ENCODE measurements at regions not wholly inside any gene's neighbourhood (a gene's known extent, or its start where the extent isn't known, plus 50 kb on each side); places are given as distances from the start of the nearest gene placed in this dataset.
A peak's percentile ranks its signal among the peaks of the same experiment; 100 is the strongest.

DNA sequence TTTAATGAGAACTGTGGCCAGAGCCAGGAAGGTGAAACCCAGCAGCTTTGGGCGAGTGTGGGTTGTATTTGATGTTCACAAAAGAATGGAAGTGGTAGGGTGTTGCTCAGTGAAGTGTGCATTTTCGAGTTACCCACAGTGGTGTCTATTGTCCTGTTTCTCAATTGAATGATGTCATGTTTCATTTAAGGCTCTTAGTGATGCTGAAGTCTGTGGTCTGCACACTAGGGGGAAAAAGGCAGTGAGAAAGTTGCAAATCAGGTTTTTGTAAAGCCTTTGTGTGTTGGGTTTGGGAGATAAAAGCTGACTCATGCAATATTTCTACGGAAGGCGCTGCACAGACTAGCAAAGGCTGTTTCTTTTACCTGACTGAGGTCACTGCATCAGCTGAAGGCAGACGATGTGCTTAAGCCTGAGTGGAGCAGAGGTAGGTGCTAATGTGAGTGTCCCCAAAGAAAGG lies 121.1 kb downstream of the PLEKHG1 start (continued):
- TF ChIP-seq EZH2 (IDR thresholded peaks at IDR 0.05; ENCODE audit: borderline replicate concordance, control insufficient read depth, low read depth, low read length) (no peak), TBL1XR1 (IDR thresholded peaks at IDR 0.05; ENCODE audit: low read depth, low read length) (peak; percentile 80), POLR2AphosphoS5 (IDR thresholded peaks at IDR 0.05; ENCODE audit: low read length) (no peak), BMI1 (IDR thresholded peaks at IDR 0.05; ENCODE audit: borderline replicate concordance) (peak; percentile 63; the same call in 1 of the 2 replicates), BCL11A (IDR thresholded peaks at IDR 0.05; ENCODE audit: low read depth, low read length) (peak; percentile 85), STAT1 (conservative IDR thresholded peaks at IDR 0.05) (no peak), PML (IDR thresholded peaks at IDR 0.05; ENCODE audit: low read length) (peak; percentile 63; the same call in 1 of the 2 replicates), GABPA (IDR thresholded peaks at IDR 0.05; ENCODE audit: low read depth) (0 out of 2 replicates have a peak, but pooled peaks have one; percentile 48), SMC3 (IDR thresholded peaks at IDR 0.05; ENCODE audit: borderline replicate concordance, low read length) (peak; percentile 25; the same call in 1 of the 2 replicates), EP300 (IDR thresholded peaks at IDR 0.05; ENCODE audit: borderline replicate concordance in 1 of 2, control insufficient read depth in 1 of 2, low read depth in 2 of 2, low read length in 2 of 2) (peak; percentile 77 to 98), SP1 (IDR thresholded peaks at IDR 0.05; ENCODE audit: low read depth, low read length) (peak; percentile 20), ZNF622 (IDR thresholded peaks at IDR 0.05) (no peak), ATF7 (IDR thresholded peaks at IDR 0.05; ENCODE audit: low read depth) (peak; percentile 100)
- TF ChIP-seq, protein P1, sequence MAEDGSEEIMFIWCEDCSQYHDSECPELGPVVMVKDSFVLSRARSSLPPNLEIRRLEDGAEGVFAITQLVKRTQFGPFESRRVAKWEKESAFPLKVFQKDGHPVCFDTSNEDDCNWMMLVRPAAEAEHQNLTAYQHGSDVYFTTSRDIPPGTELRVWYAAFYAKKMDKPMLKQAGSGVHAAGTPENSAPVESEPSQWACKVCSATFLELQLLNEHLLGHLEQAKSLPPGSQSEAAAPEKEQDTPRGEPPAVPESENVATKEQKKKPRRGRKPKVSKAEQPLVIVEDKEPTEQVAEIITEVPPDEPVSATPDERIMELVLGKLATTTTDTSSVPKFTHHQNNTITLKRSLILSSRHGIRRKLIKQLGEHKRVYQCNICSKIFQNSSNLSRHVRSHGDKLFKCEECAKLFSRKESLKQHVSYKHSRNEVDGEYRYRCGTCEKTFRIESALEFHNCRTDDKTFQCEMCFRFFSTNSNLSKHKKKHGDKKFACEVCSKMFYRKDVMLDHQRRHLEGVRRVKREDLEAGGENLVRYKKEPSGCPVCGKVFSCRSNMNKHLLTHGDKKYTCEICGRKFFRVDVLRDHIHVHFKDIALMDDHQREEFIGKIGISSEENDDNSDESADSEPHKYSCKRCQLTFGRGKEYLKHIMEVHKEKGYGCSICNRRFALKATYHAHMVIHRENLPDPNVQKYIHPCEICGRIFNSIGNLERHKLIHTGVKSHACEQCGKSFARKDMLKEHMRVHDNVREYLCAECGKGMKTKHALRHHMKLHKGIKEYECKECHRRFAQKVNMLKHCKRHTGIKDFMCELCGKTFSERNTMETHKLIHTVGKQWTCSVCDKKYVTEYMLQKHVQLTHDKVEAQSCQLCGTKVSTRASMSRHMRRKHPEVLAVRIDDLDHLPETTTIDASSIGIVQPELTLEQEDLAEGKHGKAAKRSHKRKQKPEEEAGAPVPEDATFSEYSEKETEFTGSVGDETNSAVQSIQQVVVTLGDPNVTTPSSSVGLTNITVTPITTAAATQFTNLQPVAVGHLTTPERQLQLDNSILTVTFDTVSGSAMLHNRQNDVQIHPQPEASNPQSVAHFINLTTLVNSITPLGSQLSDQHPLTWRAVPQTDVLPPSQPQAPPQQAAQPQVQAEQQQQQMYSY (CRISPR knock-in tag; IDR thresholded peaks at IDR 0.05): no peak
- TF ChIP-seq, protein P2, sequence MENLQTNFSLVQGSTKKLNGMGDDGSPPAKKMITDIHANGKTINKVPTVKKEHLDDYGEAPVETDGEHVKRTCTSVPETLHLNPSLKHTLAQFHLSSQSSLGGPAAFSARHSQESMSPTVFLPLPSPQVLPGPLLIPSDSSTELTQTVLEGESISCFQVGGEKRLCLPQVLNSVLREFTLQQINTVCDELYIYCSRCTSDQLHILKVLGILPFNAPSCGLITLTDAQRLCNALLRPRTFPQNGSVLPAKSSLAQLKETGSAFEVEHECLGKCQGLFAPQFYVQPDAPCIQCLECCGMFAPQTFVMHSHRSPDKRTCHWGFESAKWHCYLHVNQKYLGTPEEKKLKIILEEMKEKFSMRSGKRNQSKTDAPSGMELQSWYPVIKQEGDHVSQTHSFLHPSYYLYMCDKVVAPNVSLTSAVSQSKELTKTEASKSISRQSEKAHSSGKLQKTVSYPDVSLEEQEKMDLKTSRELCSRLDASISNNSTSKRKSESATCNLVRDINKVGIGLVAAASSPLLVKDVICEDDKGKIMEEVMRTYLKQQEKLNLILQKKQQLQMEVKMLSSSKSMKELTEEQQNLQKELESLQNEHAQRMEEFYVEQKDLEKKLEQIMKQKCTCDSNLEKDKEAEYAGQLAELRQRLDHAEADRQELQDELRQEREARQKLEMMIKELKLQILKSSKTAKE (IDR thresholded peaks at IDR 0.05; ENCODE audit: low read depth, poor library complexity, severe bottlenecking): peak; percentile 94
- TF ChIP-seq, protein P3, sequence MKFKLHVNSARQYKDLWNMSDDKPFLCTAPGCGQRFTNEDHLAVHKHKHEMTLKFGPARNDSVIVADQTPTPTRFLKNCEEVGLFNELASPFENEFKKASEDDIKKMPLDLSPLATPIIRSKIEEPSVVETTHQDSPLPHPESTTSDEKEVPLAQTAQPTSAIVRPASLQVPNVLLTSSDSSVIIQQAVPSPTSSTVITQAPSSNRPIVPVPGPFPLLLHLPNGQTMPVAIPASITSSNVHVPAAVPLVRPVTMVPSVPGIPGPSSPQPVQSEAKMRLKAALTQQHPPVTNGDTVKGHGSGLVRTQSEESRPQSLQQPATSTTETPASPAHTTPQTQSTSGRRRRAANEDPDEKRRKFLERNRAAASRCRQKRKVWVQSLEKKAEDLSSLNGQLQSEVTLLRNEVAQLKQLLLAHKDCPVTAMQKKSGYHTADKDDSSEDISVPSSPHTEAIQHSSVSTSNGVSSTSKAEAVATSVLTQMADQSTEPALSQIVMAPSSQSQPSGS (IDR thresholded peaks at IDR 0.05; ENCODE audit: low read length): peak; percentile 100
- TF ChIP-seq, protein P4, sequence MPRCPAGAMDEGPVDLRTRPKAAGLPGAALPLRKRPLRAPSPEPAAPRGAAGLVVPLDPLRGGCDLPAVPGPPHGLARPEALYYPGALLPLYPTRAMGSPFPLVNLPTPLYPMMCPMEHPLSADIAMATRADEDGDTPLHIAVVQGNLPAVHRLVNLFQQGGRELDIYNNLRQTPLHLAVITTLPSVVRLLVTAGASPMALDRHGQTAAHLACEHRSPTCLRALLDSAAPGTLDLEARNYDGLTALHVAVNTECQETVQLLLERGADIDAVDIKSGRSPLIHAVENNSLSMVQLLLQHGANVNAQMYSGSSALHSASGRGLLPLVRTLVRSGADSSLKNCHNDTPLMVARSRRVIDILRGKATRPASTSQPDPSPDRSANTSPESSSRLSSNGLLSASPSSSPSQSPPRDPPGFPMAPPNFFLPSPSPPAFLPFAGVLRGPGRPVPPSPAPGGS (IDR thresholded peaks at IDR 0.05; ENCODE audit: borderline replicate concordance, insufficient read depth, low read depth, low read length, poor library complexity, severe bottlenecking): peak; percentile 43
- TF ChIP-seq, protein P5, sequence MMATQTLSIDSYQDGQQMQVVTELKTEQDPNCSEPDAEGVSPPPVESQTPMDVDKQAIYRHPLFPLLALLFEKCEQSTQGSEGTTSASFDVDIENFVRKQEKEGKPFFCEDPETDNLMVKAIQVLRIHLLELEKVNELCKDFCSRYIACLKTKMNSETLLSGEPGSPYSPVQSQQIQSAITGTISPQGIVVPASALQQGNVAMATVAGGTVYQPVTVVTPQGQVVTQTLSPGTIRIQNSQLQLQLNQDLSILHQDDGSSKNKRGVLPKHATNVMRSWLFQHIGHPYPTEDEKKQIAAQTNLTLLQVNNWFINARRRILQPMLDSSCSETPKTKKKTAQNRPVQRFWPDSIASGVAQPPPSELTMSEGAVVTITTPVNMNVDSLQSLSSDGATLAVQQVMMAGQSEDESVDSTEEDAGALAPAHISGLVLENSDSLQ (IDR thresholded peaks at IDR 0.05): 0 out of 2 replicates have a peak, but pooled peaks have one; percentile 30

All from GM12878 (cell line).